ENCODE measurements at regions not wholly inside any gene's neighbourhood (a gene's known extent, or its start where the extent isn't known, plus 50 kb on each side); places are given as distances from the start of the nearest gene placed in this dataset.
"Not testable (repeated sequence)": the region's sequence is repeated elsewhere in the genome, so short reads cannot be mapped to it uniquely, and the experiment has no call there.

DNA sequence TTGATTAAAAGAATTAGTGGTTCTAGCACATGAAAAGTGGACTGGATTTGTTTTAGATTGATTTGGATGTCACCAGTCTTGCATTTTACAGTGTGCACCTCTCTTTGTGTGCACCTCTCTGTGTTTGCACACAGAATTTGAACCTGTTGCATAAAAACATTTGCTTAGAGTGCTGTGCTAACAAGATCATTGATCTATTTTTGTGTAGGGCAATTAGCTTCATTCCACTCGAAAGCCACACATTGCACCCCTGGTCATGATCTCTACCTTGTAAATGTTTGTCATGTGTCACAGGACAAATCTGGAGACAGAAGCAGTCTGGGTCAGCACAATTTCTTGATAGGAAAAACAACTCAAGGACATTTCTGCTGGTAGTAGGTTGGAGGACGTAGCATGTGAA lies 258.7 kb upstream of the LINC00305 start:
- DNase-seq (ENCODE audit: low read depth): no peak

GRCh38 chr18:64405161-64405560 lies 256.3 kb upstream of the LINC00305 start:
- no peak for DNase-seq (ENCODE audit: low read depth)

DNA sequence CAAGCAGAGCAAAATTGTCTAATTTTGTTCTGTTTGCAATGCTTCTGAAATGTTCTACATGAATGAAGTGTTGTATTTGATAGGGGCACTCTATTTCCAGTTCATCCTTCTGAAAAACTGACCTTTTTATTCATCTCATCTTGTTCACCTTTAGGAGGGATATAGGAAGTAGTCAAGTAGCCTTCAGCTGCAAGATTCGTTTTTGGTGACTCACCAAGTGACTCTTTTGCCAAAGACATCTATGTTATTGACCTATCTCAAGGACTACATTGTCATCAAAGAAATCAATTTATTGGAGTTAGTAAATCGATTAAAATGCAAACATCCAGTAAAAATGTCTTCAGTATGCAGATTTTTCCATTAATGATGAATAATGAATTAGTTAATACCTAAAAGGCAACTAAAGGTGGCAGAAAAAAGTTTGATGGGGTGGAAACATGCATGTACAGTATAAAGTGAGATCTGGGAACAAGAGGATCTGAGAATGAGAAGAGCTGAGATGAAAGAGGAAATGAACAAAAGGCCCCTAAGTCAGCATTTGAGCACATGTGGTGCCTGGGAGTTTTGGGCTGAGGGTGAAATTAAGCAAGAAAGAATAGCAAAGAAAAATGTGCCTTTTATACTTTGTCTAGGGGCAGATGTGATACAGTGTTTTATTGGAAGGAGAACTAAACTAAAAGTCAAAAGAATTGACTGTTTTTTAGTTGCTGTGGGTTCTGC lies 255.1 kb upstream of the LINC00305 start:
- DNase-seq (ENCODE audit: low read depth): no peak

DNA sequence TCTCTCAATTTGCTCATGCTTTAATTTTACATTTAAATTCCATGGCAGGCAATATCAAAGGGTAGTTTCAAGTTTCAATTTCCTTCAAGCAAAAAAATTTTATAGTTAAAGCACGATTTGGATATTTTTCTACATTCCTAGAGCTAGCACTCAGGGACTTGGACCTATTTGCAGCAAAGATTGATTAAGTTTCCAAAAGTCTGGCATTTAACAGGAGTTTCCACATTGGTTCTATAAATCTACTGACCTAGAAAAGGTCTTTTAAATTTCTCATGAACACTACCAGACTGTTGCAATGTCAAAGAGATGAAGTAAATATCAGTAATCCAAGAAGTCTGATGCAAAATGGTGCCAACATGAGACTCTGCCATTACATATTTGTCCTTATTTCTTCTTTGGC lies 253.7 kb upstream of the LINC00305 start:
- DNase-seq (ENCODE audit: low read depth): no peak

- no peak for DNase-seq (ENCODE audit: low read depth)
These were observed 252.6 kb upstream of the LINC00305 start for GRCh38 chr18:64401268-64402060.

DNA sequence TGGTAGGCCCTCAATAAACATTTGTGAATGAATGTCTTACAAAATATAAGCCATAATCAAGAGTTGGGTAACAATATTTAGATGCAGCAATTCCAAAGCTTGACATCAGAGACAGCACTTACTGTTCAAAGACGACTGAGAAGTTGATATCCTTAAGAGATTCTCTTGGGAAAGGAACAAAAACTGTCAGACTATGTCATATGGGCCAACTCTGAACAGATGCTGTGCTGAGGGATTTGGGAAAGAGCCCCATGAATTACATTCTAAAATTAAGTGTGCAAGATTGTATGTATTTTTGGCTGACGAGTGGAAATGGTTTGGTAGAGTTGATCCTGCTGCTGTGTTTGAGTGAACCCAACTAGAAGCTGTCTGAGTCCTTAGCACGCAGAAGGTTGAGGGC lies 250.7 kb upstream of the LINC00305 start:
- DNase-seq (ENCODE audit: low read depth): no peak

- no peak for DNase-seq (ENCODE audit: low read depth)
These were observed 249.4 kb upstream of the LINC00305 start for GRCh38 chr18:64398320-64398719.

DNA sequence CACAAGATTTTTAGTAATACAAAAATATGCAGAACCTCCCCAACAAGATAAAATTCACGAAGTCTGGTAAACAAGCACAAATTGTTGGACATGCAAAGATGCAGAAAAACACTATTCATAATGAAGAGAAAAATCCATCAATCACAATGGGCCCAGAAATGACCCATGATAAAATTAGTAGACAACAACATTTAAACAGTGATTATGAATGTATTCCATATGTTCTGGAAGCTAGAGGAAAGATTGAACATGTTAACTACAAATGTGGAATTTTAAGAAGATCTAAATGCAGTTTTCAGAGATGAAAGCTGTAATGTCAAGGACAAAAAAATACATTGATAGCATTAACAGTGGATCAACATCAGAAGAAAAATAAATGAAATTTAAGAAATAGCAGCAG lies 243.3 kb upstream of the LINC00305 start:
- no peak for DNase-seq (ENCODE audit: low read depth)

DNA sequence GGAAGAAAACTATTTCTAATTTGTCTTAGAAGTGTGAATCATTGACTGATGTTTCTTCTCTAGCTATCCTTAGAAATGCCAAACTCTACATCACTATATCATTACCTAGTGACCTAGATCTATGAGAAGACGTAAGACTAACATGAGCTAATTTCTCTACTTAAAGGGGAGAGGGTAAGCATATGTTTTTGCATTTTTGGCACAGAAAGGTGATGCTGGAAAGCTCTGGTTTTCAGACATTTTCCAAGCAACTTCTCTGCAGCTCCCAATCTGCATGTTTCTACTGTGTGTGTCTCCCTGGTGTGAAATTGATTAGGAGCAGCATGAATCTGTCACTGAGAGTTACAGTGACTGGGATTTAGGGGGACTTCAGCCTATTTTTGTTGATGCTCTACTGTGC lies 235.2 kb upstream of the LINC00305 start:
- DNase-seq (ENCODE audit: low read depth): no peak

DNA sequence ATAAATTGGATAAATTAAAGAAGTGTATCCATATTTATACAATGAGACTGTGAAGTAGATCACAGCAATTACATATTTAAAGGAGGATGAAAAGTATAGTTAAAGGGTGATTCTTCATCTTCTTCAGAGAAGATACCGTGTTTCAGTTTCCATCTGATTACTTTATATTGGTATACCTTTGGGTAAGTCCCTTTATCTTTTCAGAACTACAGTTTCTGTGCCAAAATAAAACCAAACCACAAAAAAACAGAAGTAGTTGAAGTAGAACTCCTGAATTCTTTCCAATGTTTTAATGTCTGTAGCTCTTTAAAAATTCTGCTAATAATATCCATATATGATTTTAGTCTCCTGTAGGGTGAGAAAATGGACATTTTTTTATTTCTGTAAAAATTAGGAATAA lies 231.2 kb upstream of the LINC00305 start:
- DNase-seq (ENCODE audit: low read depth): no peak

DNA sequence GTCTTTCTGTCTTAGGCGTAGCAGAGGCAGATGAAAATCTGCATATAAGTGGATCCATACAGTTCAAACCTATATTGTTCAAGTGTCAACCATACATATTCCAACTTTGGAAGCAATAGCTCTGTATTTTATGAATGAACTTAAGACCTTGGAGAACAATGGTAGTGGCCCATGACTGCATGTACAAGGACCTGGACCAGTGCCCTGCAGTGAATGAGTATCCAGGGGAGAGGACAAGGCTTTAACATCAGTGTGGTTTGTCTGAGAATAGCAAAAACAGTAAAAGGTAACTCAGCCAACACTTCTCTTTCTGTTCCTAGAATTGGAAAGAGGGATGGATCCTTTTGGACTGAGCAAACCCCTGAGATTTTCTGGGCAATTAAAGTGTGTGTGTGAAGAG lies 230.8 kb upstream of the LINC00305 start:
- DNase-seq (ENCODE audit: low read depth): no peak

GRCh38 chr18:64377446-64377845 lies 228.6 kb upstream of the LINC00305 start:
- no peak for DNase-seq (ENCODE audit: low read depth)

GRCh38 chr18:64372850-64373249 lies 224.0 kb upstream of the LINC00305 start:
- no peak for DNase-seq (ENCODE audit: low read depth)

- DNase-seq (ENCODE audit: low read depth): not testable (repeated sequence)
These were observed 221.0 kb upstream of the LINC00305 start for GRCh38 chr18:64369830-64370440.

DNA sequence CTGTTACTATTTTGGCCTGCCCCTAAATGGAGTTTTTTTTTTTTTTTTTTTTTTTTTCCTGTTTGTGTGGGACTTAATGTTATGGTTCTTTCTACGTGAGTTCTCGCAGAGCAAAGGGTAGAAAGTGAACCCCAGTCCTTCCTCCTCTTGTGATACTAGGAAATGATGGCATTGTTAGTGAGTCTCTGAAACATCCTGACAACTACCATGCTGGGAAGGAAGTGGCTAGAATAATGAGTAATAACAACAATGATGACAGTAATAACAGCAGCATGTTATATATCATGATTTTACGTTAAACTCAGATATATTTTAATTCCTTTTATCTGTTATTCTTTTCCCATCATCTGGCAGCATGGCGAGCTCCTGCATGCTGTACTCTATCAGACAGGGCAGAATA lies 216.2 kb upstream of the LINC00305 start:
- DNase-seq (ENCODE audit: low read depth): no peak

DNA sequence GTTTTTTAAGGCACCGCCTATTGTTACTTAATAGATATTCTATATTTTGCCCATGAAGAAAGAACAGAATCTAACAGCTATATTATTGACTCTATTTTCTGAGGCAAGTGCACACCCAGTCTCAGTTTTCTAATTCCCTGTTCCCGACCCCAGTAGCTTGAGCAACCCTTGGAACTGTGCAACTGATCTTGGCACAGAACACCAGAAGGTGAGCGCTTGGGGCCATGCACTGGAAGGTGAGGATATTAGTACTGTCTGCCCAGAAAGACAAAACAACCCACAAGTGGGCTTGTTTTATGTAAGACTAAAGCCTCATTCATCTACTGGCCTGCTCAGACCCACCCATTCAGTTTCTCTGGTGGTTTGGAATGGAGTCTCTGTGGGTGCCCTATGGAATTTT lies 188.8 kb upstream of the LINC00305 start:
- DNase-seq (ENCODE audit: low read depth): no peak

DNA sequence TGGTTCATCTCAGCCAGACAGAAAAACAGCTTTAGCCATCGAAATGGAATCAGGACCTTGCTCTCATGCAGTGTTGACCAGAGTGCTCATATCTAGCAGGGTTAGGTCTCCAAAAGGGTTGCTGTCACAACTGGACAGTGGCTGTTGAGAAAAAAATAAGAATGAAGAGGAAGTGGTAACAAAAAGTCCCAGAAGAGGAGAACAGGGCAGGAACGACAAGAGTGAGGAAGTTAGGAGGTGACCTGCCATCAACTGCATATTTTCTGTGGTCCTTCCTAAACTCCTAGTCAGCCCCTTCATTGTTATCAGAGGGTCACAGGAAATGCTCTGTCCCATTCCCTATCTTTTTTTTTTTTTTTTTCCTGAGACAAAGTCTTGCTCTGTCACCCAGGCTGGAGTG lies 188.1 kb upstream of the LINC00305 start:
- DNase-seq (ENCODE audit: low read depth): no peak

DNA sequence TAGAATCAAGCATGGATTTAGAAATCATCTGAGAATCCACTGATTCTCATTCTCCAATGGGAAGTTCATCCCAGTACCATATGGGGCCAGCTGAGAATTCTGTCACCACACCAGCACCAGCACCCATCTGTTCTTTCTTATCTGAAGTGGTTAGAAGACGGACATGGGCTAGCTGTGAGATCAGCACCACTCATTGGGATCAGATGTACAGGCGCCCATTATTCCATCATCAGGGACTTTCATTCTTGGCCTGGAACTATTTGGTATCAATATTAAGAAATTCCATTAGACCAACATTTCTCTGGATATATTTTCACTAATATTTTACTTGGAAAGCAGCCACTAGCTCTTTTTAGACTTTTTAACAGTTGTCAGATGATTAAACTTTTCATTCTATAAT lies 185.9 kb upstream of the LINC00305 start:
- DNase-seq (ENCODE audit: low read depth): no peak

GRCh38 chr18:64333584-64333983 lies 184.7 kb upstream of the LINC00305 start:
- no peak for DNase-seq (ENCODE audit: low read depth)

DNA sequence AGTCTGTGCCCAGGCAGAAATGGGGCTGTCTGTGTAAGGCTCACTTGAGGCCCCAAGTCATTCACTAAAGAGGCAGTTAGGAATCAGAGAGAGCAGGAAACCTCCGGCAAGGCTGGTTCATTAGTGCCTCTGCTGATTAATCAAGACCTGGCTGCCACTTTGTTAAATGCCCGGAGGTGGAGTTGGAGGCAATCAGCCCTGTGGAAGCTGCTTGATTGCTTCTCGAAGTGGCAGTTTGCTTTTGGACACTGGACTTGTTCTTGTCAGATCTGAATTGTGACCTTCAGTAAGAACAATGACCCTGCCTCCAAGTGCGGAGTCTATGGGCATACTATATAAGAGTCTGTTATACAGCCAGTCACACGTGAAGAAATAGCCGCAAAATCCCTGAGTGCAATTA lies 183.9 kb upstream of the LINC00305 start:
- no peak for DNase-seq (ENCODE audit: low read depth)

DNA sequence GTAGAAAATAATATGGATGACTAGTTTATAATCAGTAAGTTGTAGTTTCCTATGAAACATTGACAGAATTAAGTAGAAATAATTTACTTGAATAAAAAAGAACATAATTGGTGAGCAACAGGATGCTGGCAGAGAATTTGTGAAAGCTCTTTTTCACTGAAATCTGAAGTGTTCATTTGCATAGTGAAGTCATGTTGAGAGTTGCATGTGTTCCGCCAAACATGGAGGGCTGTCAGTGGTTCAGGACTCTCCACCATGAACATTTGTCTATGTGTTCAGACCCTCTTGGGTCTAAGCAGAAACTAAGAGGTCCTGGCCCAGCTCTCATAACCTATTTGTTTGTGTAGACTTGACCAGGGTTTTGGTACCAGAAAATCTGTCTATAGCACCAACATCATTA lies 182.5 kb upstream of the LINC00305 start:
- no peak for DNase-seq (ENCODE audit: low read depth)

DNA sequence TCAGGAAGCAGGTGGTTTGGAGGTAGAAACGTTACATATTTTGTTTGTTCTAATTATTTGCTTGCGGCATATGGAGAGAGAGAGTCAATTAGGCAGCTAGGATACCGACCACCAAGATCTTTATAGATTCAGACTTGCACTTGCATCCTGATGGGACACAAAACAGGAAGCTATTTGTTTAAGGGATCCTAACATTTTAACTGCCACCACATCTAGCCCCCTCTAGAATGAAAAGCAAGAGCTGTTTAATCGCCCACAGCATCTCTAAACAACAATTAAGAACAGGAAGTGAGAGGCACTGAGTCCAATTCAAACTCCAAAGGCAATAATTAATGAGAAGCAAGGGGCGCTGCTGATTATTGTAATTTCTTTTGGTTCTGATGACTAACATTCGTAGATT lies 182.0 kb upstream of the LINC00305 start:
- no peak for DNase-seq (ENCODE audit: low read depth)

GRCh38 chr18:64330161-64330560 lies 181.3 kb upstream of the LINC00305 start:
- DNase-seq (ENCODE audit: low read depth): no peak

Data from iris pigment epithelial cell (primary cell).